ENCODE measurements at regions not wholly inside any gene's neighbourhood (a gene's known extent, or its start where the extent isn't known, plus 50 kb on each side); places are given as distances from the start of the nearest gene placed in this dataset.

DNA sequence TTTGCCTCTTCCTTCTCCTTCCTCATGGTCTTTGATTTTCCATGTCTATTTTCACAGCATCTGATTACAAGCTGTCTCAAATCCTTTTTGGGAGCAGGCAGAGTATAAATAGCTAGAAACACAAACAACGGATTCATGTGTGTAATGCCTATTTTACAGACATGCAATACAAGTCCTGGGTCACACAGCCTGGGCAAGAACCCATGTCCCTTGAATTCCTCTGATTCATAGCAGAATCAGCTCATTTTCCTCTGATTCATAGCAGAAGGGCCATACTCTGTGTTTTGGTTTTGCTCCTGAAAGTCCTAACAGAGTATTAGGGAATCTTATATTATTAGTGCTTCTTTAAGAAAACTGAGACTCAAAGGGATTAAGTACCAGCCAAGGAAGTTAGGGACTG lies 71.3 kb downstream of the IRX5 start:
- TF ChIP-seq, protein P1, sequence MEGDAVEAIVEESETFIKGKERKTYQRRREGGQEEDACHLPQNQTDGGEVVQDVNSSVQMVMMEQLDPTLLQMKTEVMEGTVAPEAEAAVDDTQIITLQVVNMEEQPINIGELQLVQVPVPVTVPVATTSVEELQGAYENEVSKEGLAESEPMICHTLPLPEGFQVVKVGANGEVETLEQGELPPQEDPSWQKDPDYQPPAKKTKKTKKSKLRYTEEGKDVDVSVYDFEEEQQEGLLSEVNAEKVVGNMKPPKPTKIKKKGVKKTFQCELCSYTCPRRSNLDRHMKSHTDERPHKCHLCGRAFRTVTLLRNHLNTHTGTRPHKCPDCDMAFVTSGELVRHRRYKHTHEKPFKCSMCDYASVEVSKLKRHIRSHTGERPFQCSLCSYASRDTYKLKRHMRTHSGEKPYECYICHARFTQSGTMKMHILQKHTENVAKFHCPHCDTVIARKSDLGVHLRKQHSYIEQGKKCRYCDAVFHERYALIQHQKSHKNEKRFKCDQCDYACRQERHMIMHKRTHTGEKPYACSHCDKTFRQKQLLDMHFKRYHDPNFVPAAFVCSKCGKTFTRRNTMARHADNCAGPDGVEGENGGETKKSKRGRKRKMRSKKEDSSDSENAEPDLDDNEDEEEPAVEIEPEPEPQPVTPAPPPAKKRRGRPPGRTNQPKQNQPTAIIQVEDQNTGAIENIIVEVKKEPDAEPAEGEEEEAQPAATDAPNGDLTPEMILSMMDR (IDR thresholded peaks at IDR 0.05; ENCODE audit: low read depth, low read length, poor library complexity, severe bottlenecking) = no peak
- TF ChIP-seq EZH2phosphoT487 (IDR thresholded peaks at IDR 0.05; ENCODE audit: borderline replicate concordance, low read length) = no peak

Data from DOHH2 (cell line).